AG09309 (cell line): ENCODE measurements at regions not wholly inside any gene's neighbourhood (a gene's known extent, or its start where the extent isn't known, plus 50 kb on each side); places are given as distances from the start of the nearest gene placed in this dataset.

Experiments used
- DNase-seq: peaks from one replicate; pipeline ENCODE4 v3.0.0-alpha.2; 2010; ENCODE audit warnings: low read depth
- H3K4me3 ChIP-seq: 2 replicates; pipeline ENCODE4 v1.5.1; 2011; ENCODE audit warnings: mild to moderate bottlenecking, low read depth, low read length, moderate library complexity; ENCODE audit not compliant: control insufficient read depth
- TF ChIP-seq, protein P1 (sequence below): IDR thresholded peaks from 2 replicates; pipeline ENCODE4 v1.5.1; 2011; ENCODE audit warnings: mild to moderate bottlenecking, low read depth, low read length, inconsistent platforms; ENCODE audit not compliant: insufficient read depth, control insufficient read depth; ENCODE audit errors: missing control alignments

GRCh38 chr12:67803278-67803993, 154.9 kb downstream of the DYRK2 start:
- TF ChIP-seq, protein P1, sequence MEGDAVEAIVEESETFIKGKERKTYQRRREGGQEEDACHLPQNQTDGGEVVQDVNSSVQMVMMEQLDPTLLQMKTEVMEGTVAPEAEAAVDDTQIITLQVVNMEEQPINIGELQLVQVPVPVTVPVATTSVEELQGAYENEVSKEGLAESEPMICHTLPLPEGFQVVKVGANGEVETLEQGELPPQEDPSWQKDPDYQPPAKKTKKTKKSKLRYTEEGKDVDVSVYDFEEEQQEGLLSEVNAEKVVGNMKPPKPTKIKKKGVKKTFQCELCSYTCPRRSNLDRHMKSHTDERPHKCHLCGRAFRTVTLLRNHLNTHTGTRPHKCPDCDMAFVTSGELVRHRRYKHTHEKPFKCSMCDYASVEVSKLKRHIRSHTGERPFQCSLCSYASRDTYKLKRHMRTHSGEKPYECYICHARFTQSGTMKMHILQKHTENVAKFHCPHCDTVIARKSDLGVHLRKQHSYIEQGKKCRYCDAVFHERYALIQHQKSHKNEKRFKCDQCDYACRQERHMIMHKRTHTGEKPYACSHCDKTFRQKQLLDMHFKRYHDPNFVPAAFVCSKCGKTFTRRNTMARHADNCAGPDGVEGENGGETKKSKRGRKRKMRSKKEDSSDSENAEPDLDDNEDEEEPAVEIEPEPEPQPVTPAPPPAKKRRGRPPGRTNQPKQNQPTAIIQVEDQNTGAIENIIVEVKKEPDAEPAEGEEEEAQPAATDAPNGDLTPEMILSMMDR, result no peak
- DNase-seq, result no peak
- H3K4me3 ChIP-seq, result no peak overlapping the region

DNA sequence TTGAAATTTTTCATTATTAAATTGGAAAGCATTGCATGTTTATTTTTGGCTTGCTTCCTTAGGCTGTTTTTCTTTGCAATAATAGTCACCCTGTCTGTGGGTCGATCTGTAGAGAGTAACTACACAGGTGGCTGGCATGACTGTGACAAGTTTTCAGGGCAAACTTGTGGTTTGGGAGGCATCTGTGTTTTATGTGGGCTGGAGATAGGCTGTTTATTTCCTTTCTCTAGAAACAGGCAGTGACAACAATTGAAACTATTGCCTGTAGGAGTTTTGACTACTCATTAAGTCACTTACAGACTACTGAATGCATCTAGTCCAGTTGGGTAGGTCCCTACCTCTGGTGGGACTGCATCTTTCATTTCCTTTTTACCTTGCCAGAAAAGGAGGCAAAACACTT, 155.6 kb downstream of the DYRK2 start:
- no peak overlapping the region for H3K4me3 ChIP-seq
- TF ChIP-seq, protein P1, result no peak
- DNase-seq, result no peak

DNA sequence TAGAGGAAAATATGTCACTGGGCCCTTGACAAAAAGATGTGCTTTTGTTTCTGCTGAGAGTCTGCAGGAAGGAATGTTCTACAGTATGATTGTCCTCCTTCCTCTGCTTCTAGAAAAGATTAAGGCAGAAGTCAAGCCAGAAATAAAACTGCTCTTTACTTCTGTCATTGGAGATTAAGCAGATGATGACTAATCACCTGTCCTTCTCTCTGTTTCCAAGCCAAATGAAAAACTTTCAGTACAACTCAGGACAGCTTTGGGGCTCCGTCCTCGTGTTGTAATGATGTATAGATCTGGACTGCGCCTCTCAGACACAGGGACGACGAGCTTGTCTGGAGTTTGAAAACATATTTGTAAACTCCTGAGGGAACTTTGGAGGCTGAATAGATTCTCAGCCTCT, 159.3 kb downstream of the DYRK2 start:
- H3K4me3 ChIP-seq, result no peak overlapping the region
- no peak for DNase-seq
- TF ChIP-seq, protein P1, result no peak

- DNase-seq, result no peak
- TF ChIP-seq, protein P1, result no peak
- H3K4me3 ChIP-seq, result no peak overlapping the region
Measured at GRCh38 chr12:67810166-67810565, 161.6 kb downstream of the DYRK2 start.

- TF ChIP-seq, protein P1, result no peak
- peak; percentile 67 for DNase-seq
- H3K4me3 ChIP-seq, result no peak overlapping the region
Measured at GRCh38 chr12:67811437-67812361, 163.2 kb downstream of the DYRK2 start.

- TF ChIP-seq, protein P1, result no peak
- DNase-seq, result no peak
- H3K4me3 ChIP-seq, result no peak overlapping the region
Measured at GRCh38 chr12:67813456-67813904, 164.9 kb downstream of the DYRK2 start.
